HL-60 (cell line): ENCODE measurements at regions not wholly inside any gene's neighbourhood (a gene's known extent, or its start where the extent isn't known, plus 50 kb on each side); places are given as distances from the start of the nearest gene placed in this dataset.

Experiments
- GABPA ChIP-seq: IDR thresholded peaks from 2 replicates; pipeline ENCODE4 v1.6.1; 2012; ENCODE audit warnings: low read depth
- POLR2AphosphoS5 ChIP-seq: IDR thresholded peaks from 2 replicates; pipeline ENCODE4 v1.6.1; 2012; ENCODE audit warnings: low read depth
- SPI1 ChIP-seq: IDR thresholded peaks from 2 replicates; pipeline ENCODE4 v1.6.1; 2012; ENCODE audit warnings: low read depth, mild to moderate bottlenecking, borderline replicate concordance
- TF ChIP-seq, protein P1 (sequence below): IDR thresholded peaks from one replicate; pipeline ENCODE4 v1.5.1; 2011; ENCODE audit warnings: low read length, control low read depth, inconsistent platforms; ENCODE audit not compliant: insufficient read depth
- TF ChIP-seq, protein P2 (sequence below): IDR thresholded peaks from 2 replicates; pipeline ENCODE4 v1.6.1; 2012; ENCODE audit warnings: low read depth; ENCODE audit not compliant: insufficient replicate concordance

- TF ChIP-seq, protein P1, sequence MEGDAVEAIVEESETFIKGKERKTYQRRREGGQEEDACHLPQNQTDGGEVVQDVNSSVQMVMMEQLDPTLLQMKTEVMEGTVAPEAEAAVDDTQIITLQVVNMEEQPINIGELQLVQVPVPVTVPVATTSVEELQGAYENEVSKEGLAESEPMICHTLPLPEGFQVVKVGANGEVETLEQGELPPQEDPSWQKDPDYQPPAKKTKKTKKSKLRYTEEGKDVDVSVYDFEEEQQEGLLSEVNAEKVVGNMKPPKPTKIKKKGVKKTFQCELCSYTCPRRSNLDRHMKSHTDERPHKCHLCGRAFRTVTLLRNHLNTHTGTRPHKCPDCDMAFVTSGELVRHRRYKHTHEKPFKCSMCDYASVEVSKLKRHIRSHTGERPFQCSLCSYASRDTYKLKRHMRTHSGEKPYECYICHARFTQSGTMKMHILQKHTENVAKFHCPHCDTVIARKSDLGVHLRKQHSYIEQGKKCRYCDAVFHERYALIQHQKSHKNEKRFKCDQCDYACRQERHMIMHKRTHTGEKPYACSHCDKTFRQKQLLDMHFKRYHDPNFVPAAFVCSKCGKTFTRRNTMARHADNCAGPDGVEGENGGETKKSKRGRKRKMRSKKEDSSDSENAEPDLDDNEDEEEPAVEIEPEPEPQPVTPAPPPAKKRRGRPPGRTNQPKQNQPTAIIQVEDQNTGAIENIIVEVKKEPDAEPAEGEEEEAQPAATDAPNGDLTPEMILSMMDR, result no peak
- TF ChIP-seq POLR2AphosphoS5, result no peak
- TF ChIP-seq, protein P2, sequence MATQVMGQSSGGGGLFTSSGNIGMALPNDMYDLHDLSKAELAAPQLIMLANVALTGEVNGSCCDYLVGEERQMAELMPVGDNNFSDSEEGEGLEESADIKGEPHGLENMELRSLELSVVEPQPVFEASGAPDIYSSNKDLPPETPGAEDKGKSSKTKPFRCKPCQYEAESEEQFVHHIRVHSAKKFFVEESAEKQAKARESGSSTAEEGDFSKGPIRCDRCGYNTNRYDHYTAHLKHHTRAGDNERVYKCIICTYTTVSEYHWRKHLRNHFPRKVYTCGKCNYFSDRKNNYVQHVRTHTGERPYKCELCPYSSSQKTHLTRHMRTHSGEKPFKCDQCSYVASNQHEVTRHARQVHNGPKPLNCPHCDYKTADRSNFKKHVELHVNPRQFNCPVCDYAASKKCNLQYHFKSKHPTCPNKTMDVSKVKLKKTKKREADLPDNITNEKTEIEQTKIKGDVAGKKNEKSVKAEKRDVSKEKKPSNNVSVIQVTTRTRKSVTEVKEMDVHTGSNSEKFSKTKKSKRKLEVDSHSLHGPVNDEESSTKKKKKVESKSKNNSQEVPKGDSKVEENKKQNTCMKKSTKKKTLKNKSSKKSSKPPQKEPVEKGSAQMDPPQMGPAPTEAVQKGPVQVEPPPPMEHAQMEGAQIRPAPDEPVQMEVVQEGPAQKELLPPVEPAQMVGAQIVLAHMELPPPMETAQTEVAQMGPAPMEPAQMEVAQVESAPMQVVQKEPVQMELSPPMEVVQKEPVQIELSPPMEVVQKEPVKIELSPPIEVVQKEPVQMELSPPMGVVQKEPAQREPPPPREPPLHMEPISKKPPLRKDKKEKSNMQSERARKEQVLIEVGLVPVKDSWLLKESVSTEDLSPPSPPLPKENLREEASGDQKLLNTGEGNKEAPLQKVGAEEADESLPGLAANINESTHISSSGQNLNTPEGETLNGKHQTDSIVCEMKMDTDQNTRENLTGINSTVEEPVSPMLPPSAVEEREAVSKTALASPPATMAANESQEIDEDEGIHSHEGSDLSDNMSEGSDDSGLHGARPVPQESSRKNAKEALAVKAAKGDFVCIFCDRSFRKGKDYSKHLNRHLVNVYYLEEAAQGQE, result no peak
- no peak for TF ChIP-seq GABPA
- TF ChIP-seq SPI1, result no peak
Measured at GRCh38 chr6:87763901-87764300, 61.9 kb upstream of the AKIRIN2 start.
